Islet precursor cell (in vitro differentiated cells): ENCODE measurements at regions not wholly inside any gene's neighbourhood (a gene's known extent, or its start where the extent isn't known, plus 50 kb on each side); places are given as distances from the start of the nearest gene placed in this dataset.
"Not testable (repeated sequence)": the region's sequence is repeated elsewhere in the genome, so short reads cannot be mapped to it uniquely, and the experiment has no call there.

Experiments
- DNase-seq: peaks from one replicate; pipeline ENCODE4 v3.0.0-alpha.2; 2018

DNA sequence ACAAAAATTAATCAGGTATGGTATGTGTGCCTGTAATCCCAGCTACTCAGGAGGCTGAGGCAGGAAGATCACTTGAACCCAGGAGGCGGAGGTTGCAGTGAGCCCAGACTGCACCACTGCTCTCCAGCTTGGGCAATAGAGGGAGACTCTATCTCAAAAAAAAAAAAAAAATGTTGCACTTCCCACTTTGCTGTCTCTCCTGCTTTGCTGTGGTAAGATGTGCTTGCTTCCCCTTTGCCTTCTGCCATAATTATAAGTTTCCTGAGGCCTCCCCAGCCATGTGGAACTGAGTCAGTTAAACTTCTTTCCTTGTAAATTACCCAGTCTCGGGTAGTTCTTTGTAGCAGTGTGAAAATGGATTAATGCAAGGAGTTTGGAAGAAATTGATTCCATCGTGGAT lies 120.3 kb upstream of the CFAP20DC start:
- DNase-seq = not testable (repeated sequence)

GRCh38 chr3:59167756-59168155 lies 117.9 kb upstream of the CFAP20DC start:
- no peak for DNase-seq

DNA sequence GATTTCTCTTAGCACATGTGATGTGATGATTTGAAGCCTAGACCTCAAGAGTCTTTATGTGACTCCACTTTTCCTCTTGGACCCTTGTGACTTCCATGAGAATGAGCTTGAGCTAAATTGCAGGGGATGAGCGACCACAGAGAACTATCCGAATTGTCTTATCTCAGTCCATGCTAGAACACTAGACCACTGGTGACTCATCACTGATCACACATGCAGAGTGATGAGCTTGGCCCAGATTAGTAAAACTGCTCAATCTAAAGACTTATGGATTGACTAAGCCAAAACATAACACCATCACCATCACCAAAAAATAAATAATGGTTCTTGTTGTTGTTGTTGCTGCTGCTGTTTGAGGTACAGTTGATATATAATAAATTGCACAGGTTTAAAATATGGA lies 114.1 kb upstream of the CFAP20DC start:
- DNase-seq = no peak

- DNase-seq = no peak
Observed at GRCh38 chr3:59161048-59161447, 111.2 kb upstream of the CFAP20DC start.

DNA sequence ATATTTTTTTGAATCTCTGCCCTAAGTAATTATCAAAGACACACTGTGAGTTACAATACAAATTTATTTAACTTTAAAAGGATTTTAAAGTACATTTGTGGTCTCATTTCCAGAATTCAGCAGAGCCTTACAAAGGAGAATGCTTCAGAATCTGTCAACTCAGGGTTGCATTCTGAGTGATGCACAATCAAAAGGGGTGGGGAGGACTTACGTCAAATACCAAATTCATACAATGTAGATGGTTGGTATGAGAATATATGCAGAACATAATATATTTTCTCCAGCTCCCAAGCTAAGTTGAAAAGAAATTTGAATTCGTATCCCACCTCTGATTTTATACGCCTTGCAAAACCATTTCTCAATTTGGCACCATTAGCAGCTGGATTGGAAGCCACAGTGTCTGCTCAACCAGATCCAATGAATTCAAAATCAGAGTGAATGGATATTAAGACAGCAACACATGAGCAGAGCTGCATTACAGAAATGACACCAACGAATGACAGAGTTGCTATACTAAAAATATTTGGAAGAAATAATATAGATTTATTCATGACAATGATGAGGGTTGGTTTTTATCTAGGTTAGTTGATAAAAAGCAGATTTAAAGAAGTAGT lies 110.4 kb upstream of the CFAP20DC start:
- no peak for DNase-seq

DNA sequence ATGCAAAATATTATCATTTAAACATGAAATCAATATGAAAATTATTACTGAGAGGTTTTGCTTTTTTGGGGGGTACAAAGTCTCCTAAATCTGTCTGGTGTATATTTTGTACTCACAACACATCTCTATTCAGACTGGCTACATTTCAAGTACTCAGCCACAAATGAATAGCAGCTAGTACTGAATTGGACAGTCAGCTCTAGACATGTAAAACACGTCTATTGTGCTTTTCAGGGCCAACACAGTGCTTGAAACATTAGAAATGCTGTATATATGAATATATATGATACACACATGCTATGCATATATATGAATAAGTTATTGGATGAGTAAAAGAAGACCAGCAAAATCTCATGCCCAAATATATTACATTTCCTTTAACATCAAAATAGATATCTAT lies 103.8 kb upstream of the CFAP20DC start:
- no peak for DNase-seq

DNA sequence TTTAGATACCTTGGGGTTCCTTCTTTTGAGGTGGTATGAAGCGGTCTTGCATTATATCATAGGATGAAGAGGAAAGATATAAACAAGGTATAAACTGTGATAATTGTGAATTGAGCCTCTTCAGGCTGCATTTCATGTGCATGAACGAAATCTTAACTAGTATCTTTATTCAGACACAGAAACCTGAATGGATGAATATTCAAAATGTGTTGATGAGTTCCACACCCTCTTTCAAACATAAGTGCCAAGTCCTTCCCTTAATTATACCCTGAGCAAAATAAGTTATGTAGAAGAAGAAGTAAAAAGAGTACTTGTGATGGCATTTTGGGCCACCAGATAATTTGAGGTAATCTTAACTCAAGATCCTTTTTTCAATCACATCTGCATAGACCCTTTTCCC lies 103.1 kb upstream of the CFAP20DC start:
- DNase-seq = no peak

DNA sequence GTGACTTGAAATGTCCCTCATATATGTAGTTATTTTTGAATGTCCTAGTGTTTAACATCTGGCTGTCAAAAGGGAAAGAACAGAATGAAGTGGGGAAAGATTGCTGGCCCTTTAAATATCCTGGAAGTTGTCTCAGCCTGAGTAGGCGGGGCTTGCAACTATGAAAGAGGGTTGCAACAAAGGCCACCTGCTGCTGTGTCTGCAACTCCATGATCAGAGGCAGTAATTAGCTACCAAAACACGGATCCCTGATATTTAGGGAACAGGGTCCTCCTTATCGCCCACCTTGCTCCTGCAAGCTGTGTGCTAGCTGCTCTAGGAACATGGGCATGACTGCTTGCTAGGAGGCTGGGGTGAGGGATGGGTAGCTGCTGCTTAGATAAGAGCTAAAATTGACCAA lies 100.2 kb upstream of the CFAP20DC start:
- DNase-seq = no peak

- DNase-seq = no peak
Observed at GRCh38 chr3:59149166-59149565, 99.3 kb upstream of the CFAP20DC start.

DNA sequence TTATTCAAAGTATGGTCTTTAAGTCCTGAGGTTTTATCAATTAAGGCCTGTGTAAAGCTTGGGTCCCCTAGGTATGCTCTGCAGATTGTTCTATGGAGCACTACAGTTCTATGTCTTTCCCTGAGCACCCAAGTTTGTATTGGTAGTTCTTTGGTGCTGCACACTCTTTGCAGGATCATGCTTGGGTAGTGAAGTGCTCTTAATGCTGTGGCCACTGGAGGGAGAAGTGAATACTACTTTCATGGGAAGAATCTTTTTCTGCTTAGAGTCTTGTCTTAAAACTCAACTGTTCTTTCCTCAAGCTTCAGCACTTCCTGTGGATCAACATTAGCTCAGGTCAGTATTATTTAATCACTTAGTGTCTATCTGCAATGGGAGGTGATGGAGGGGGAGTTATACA lies 93.6 kb upstream of the CFAP20DC start:
- no peak for DNase-seq

- DNase-seq = no peak
Observed at GRCh38 chr3:59142556-59142955, 92.7 kb upstream of the CFAP20DC start.

- no peak for DNase-seq
Observed at GRCh38 chr3:59138966-59139365, 89.1 kb upstream of the CFAP20DC start.

DNA sequence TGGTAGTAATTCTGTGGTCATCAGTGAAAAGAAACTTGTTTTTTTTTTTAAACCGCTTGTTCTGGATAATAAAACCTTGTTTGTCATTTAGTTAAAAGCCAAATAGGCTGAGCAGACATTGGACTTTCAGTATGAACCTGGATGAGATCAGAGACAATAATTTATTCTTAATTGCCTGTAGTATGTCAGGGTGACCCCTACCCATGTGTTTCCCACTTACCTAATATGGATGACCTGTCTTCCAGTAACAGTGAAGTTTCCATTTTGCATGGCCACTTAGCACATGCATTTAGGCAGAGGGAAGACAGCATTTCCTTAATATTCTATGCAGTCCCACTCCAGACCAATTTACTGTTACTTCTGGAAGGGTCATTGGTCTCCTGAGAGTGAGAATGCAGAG lies 87.6 kb upstream of the CFAP20DC start:
- DNase-seq = no peak

DNA sequence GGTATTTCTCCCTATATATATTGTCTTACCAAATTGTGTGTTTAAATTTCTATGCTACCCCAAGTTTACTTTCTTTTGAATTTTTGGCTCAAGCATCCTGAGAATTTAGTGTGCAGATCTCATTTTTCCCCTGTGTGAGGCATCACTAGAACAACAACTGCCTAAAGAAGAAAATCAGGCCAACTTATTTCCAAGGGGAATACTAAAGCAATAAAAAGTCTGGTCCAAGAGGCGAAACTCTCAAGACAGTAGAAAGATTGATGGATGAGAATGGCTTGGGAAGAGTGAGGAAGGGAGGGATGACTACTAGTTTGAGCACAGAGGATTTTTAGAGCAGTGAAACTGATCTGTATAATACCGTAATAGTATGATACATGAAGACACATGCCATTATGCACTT lies 86.3 kb upstream of the CFAP20DC start:
- DNase-seq = no peak

- no peak for DNase-seq
Observed at GRCh38 chr3:59135096-59135495, 85.3 kb upstream of the CFAP20DC start.

GRCh38 chr3:59133311-59133710 lies 83.5 kb upstream of the CFAP20DC start:
- DNase-seq = no peak

- no peak for DNase-seq
Observed at GRCh38 chr3:59131016-59131766, 81.4 kb upstream of the CFAP20DC start.

DNA sequence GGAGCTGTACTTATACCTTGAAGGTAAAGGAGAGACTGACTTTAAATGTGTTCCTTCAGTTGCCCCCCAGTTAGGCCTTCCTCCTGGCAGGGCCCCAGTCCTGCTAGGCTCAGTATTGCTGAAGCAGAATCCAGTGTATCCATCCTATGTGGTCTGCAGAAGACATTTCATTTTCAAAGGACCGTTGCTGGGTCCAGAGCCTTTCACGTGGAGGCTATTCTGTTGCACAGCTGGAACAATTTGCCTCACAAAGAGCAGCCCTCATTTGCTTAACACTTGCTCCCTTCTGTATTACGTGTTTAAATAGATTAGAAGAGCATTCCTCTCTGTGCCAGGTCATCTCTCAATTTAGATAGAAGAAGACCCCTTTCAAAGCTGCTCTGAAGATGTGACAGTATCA lies 78.9 kb upstream of the CFAP20DC start:
- no peak for DNase-seq

- no peak for DNase-seq
Observed at GRCh38 chr3:59127071-59127470, 77.2 kb upstream of the CFAP20DC start.

- no peak for DNase-seq
Observed at GRCh38 chr3:59126446-59126845, 76.6 kb upstream of the CFAP20DC start.

DNA sequence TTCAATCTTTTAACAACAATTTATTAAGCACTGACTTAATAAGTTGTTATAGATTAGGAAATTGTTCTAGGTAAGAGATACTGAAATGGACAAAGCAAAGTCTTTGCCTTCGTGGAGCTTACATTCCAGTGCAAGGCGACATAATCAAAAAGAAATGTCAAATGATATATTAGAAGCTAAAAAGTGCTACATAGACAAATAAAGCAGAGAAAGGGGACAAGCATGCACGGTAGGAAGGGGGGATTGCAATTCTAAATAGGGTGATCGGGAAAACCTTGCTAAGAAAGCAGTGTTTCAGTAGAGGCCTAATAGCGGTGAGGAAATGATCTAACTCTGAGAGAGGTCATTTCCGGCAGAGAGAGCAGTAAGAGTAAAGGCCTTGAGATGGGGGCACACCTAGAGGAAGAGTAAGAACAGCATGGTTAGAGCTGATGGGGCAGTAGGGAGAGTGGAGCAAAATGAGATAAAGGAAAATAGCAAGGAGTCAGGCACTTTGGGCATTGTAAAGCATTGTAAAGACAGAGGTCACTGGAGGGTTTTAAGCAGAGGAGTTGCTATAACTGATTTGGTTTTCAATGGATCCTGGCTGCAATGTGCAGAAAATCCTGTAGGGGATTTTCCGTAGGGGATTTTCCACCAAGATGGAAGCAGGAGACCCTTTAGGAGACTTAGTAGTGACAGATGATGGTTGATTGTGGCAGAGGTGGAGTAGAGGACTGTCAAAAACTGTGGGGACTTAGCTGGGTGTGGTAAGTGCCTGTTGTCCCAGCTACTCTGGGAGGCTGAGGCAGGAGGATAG lies 71.7 kb upstream of the CFAP20DC start:
- no peak for DNase-seq

DNA sequence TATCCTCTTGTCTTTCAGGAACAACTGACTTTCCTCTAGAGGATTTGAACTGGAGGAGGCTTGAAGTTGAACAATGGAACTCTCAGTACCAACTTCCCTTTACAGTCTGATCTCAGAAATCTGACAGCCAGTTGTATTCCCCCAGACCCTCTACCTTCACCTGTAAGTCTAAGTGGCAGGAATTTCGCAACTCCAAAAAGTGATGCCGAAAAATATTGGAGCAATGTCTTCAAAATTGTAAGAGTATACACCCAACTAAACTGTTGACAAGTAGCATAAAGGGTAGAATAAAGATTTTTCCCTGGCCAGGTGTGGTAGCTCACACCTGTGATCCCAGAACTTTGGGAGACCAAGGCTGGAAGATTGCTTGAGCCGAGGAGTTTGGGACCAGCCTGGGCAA lies 69.1 kb upstream of the CFAP20DC start:
- no peak for DNase-seq

DNA sequence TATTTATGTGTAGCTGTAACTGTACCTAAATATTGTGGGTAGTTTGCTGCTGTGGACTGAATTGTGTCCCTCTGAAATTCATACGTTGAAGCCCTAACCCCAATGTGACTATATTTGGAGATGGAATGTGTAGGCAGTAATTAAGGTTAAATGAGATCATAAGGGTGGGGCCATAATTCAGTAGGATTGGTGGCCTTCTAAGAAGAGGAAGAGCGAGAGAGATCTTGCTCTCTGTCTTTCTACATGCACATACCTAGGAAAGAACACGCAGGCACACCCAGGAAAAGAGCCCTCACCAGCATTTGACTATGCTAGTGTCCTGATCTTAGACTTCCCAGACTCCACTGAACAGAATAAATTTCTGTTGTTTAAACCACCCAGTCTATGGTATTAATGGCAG lies 67.6 kb upstream of the CFAP20DC start:
- DNase-seq = no peak

DNA sequence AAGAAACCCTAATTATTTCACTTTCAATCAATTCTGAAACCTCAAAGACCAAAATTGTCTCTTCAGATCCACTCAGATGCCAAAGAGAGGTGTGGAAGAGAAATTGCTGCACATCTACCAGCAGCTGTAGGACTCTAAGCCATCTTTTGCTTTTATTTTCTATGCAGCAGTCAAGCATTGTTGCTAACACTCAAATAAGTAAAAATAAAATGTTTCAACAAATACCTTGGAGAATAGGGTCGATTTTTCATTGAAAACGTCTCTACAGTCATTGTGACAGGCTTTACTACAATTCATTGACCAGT lies 66.4 kb upstream of the CFAP20DC start:
- no peak for DNase-seq
